Neural progenitor cell (in vitro differentiated cells): ENCODE measurements at regions not wholly inside any gene's neighbourhood (a gene's known extent, or its start where the extent isn't known, plus 50 kb on each side); places are given as distances from the start of the nearest gene placed in this dataset.

Experiments used
- EZH2 ChIP-seq: fragments of 200-600 bp; sonication (generic); IDR thresholded peaks from 2 replicates; pipeline ENCODE4 v1.6.1; 2017; ENCODE audit warnings: antibody characterized with exemption, mild to moderate bottlenecking, moderate library complexity
- TF ChIP-seq, protein P1 (sequence below): fragments of 200-600 bp; sonication (generic); IDR thresholded peaks from 2 replicates; pipeline ENCODE4 v1.5.1; 2017; ENCODE audit warnings: antibody characterized with exemption, mild to moderate bottlenecking

DNA sequence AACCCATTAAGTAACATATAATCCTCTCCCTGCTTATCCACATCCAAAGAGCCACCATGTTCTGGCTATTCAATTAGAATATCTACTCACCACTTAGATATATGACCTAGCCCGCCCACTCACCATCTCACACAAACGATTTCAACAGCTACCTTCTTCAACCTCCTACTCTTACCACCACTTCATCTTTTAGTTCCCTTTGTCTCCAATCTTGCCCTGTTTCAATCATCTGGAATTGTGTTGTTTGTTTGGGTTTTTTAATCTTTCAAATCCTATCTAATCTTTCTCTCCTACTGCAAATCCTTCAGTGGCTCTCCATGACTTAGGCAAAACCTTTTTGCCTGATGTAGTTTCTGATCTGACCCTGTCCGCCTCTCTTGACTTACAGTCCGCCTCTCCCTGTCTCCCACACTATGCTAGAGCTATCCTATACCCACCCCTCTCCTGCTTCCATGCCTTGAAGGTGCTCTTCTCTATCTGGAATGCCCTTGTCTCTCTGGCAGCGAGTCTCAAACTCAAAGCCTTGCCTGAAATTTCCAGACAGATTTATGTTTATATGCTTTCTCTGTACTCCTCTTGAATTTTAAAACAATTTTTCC is 161.0 kb upstream of the CRY1 start:
- no peak for TF ChIP-seq EZH2
- TF ChIP-seq, protein P1, sequence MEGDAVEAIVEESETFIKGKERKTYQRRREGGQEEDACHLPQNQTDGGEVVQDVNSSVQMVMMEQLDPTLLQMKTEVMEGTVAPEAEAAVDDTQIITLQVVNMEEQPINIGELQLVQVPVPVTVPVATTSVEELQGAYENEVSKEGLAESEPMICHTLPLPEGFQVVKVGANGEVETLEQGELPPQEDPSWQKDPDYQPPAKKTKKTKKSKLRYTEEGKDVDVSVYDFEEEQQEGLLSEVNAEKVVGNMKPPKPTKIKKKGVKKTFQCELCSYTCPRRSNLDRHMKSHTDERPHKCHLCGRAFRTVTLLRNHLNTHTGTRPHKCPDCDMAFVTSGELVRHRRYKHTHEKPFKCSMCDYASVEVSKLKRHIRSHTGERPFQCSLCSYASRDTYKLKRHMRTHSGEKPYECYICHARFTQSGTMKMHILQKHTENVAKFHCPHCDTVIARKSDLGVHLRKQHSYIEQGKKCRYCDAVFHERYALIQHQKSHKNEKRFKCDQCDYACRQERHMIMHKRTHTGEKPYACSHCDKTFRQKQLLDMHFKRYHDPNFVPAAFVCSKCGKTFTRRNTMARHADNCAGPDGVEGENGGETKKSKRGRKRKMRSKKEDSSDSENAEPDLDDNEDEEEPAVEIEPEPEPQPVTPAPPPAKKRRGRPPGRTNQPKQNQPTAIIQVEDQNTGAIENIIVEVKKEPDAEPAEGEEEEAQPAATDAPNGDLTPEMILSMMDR: no peak
